HG03378 (cell line): ENCODE measurements at regions not wholly inside any gene's neighbourhood (a gene's known extent, or its start where the extent isn't known, plus 50 kb on each side); places are given as distances from the start of the nearest gene placed in this dataset.

Source experiments
- ATAC-seq: cut with Tn5 transposase; IDR thresholded peaks from one replicate; pipeline ENCODE4 v1.9.1; 2021; ENCODE audit warnings: mild to moderate bottlenecking, moderate library complexity; ENCODE audit not compliant: unreplicated experiment

- no peak for ATAC-seq
Observed at GRCh38 chr20:22652681-22653588, 68.6 kb upstream of the FOXA2 start.

DNA sequence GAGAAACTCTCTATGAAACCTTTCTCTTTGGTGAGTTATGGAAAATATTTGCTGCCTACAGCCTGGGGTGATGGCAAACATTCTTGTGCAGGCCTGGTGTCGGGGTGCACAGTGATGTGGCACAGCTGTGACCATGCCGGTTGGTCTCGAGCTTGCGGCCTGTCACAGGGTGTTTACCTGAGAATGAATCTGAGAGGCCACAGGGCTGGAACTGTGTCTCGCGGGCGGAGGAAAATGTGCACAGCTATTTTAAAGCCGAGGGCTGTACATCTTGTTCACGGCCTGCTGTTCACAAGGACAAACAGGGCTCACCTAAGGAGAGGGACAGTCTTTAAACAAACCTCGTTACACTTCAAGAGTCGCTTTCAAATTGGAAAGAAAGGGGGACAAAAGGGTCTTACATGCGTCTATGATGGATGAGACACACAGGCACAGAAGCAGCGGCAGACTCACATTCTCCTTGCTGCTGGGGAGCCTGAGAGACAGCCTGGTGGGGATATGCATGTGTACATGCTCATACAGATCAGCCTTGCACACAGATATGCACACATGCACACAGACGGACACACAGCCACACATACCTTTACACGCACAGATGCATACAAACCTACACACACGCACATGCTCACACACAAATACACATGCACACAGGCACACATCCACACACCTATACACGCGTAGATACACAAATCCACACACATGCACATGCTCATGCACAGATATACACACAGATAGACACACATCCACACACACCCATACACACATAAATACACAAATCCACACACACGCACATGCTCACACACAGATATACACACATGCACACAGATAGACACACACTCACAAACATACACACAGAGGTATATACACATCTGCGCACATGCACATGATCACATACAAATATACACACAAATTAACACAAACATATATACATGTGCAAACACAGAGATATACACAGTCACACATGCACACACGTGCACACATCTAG, 69.6 kb upstream of the FOXA2 start:
- ATAC-seq: no peak

DNA sequence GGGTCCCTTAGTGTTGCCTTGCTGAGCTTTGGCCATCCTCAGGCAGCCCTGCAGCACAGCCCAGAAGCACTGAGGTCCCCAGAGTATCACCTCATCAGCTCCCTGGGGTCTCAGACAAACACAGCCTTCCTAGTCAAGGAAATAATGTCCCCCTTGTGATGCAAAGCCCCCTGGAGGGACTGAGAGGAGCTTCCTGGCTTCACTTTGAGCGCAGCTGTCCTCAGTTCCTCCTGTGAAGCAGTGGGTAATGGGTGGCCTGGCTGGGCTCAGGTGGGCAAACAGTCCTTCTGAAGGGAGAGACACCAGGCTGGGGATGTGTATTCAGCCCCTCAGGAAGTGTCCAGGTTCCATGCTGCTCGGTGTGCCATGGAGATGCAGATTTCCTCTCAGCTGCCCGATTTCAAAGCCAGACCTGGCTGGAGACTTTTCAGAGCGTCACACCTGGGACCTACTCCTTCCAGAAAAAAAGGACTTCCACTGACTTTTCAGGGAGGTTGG, 79.2 kb upstream of the FOXA2 start:
- ATAC-seq: no peak

DNA sequence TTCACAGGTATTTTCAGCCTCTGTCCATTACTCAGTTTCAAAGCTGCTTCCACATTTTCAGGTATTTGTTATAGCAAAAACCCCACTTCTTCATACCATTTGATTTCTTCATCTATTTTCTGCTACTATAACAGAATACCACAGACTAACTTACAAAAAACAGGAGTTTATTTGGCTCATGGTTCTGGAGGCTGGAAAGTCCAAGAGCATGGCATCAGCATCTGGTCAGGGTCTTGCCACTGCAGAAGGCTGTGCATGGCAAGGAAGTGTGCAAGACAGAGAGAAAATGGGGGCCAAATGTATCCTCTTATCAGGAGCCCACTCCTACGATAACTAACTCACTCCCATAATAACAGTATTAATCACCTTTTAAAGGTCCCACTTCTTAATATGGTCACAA, 82.8 kb upstream of the FOXA2 start:
- no peak for ATAC-seq

- no peak for ATAC-seq
Observed at GRCh38 chr20:22672191-22672590, 87.8 kb upstream of the FOXA2 start.

- no peak for ATAC-seq
Observed at GRCh38 chr20:22673467-22673866, 89.1 kb upstream of the FOXA2 start.

- ATAC-seq: no peak
Observed at GRCh38 chr20:22675341-22675740, 91.0 kb upstream of the FOXA2 start.

DNA sequence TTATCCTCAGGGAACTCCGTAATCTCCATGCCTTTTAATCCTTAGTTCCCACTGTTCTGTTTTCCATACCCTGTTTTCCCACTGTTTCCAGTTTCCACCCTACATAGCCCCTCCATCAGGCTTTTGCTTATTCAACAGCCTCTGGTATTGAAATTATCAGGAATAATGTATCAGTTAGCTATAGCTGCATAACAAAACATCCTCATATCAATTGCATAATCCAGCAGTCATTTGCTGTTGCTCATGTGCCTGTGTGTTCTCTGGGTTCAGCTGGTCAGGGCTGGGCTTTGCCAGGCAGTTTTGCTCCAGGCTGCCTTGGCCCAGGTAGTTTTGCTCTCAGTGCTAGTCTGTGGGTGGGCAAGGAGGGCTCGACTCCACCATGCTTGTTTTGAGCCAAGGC, 94.3 kb upstream of the FOXA2 start:
- no peak for ATAC-seq

GRCh38 chr20:22679197-22679596, 94.8 kb upstream of the FOXA2 start:
- no peak for ATAC-seq

DNA sequence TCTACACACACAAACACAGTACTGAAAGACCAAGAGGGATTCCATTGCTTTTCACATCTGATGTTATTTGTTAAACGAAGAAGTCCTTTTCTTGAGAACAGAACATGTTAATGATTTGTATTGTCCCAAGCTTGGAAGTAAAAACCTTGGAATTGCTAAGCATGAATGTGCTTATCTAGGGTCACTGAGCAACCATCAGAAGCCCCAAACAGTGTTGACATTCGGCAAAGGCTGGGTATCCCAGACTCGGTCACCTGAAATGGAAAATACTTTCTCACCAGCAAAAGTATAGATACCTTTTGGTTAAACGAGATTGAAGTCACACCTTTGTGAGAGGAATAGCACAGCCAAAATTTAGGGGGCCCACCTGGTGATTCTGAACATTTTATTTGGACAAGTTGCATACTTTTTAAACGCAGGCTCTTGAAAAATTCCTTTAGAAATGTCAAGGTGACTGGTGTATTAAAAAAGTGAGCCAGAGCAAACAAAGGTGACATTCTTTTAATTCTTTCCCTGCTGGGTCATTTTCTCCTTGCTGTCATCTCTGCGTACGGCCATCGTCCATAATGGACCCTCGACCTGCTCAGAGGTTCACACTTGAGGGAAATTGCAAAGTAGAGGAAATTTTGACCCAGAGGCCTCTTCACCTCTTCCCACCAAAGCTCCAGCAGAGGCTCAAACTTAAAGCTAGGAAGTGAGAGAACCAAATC, 95.8 kb upstream of the FOXA2 start:
- no peak for ATAC-seq

DNA sequence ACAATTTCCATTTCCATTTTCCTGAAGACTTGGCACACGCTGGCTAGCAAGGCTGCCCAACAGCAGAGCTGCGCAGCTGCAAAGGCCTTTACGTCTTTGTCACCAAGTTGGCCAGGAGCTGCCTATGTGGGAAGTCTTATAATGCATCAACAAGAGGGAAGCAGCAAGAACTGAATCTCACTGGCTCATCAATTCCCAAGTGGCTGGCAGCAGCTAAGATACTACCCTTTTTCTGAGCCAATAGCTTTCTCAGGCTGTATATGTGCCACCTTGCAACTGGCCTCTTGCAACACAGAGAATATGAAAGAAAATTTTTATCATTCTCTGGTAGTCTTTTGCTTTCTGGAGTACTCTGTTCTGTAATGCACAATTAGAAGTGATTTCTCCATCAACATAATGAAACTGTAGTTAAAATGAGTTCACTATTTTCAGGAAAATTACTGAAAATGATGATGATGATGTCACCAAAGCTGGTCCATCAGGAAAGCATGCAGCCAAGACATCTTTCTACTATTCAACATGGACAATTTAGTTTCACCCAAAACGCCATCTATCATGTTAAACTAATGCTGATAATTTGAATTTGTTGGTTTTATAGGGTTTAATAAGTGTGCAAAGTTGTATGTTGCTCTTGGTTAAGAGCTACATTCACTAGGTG, 97.3 kb upstream of the FOXA2 start:
- ATAC-seq: no peak

DNA sequence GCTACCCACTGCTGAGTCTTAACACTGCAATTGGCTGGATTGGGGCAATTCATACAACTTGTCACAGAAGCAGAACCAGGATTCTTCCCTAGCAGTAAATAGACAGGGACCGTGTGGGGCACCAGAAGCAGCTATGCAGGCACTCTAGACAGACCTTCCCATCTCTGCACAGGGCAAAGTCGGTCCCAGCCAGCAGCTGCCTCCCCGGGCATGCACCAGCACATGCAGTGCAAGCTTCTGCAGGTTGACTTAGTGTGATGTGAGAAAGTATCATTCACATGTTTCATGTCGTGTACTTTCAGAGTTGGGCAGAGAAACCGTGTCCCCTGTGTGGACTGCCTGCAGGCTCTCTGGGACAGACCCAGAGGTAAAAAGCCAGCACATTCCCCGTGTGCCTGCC, 98.0 kb upstream of the FOXA2 start:
- ATAC-seq: no peak

DNA sequence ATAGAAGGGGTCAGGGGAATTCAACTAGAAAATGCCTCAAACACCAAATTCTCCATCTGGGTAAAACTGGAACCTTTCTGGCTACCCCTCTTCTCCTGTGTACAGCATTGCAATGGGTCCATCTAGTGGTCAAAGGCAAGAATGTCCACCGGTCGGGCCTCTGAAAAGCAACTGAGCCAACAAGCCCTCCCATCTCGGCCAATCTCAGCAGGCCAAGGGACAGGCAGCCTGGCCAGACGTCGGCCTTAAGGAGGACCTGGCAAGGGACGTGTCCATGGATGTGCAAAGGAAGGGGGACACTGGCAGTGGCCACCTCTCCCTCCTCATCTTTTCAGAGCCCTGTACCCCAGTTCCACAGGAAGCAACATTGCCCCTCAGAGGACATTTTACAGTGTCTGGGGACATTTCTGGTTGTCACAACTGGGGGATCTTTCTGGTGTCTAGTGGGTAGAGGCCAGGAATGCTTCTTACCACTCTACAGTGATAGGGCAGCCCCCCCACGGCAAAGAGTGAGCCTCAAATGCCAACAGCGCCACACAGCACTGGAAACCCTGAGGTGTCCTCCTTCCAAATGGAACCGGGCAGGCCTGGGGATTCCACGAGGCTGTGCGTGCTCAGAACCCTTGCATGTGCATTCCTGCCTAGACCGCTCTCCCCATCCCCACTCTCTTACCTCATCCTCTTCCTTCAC, 99.8 kb upstream of the FOXA2 start:
- ATAC-seq: peak; percentile 79

DNA sequence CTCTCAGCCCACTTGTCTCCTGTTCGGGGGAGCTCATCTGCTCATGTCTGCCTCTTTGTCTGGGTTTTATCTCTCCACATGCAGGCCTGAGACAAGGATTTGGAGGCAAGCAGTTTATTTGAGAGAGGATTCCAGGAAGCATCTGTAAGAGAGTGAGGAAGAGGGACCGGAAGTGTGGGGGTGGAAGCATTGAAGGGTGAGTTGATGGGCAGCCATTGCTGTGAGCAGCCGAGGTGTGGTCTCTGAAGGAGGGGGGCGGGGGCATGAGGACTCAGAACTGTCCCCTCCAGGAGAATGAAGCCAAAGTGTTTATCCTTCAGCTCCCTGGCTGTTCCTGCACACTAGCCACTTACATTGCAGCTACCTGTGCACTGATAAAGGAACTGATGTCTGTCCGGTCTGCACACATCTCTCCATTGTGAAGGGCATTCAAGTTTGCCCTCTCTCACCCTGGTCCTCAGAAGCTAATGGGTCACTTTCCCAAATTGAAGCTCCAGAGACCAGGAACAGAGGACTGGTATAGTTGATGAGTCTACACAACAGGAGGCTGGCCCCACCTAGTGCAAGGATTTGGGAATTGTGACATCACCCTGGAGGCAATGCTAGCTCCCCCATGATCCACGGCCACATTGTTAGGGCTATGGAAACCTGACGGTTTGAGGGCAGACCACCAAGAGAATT, 100.5 kb upstream of the FOXA2 start:
- no peak for ATAC-seq

DNA sequence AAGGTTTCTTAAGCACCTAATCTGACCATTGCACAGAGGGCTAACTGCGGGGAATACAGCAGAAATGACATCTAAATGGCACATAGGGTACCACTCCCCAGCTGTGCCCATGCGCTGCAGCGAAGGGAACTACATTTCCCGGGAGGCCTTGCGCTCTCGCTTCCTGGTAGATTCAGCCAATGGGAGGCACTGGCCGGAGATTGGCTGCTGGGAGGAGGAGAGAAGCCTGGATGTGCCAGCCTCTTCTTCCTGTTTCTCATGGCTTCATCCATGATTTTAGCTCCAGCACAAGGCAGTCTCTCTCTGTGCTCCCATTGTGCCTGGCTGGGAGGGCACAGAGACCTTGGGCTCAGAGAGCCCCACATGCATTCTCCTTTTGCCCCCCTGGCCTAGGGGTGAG, 101.7 kb upstream of the FOXA2 start:
- no peak for ATAC-seq

DNA sequence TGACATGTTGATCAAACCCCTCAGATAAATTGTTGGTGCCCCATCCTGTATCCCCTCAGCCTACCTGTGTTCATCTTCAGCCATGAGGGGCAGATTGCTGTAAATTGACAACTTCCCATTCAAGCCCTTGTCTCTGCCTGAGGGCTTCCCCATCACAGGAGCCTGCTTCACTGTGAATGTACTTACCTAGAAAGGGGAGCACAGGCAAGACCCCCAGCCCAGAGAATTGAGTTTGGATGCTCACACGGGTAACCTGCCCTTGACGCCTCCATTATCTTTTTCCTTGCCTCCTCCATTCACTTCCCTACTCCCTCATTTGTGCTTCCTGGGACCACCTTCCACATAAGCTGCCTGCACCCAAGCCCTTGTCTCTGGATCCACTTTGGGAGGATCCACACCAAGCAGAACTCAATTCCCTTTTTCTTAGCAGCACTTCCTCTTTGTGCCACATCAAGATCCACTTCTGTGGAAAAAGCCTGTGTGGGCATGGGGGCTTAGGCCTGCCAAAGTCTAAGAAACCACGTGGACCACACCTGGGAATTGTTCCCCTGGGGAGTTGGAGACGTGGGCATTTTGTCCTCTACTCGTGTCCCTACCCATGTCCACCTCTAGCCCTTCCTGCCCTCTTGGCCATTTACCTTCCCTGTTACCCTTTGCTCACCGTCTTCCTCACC, 103.4 kb upstream of the FOXA2 start:
- no peak for ATAC-seq

DNA sequence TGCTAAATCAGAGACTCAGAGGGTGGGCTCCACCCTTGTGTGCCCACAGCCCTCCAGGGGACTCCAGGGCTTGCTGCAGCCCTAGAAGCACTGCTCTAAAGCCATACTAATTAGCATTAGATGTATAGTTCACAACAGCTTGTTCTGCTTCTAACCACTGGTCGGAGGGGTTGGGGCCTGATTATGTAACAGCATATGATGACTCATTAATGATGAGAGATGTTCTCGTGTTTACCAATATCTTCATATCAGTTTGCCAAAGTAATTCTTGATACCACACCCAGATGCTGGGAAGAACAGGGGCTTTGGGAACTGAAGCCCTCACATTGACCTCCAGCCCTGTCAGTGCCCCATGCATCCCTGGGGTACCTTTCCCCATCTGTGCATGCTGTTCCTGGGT, 104.1 kb upstream of the FOXA2 start:
- no peak for ATAC-seq

GRCh38 chr20:22689266-22689665, 104.9 kb upstream of the FOXA2 start:
- ATAC-seq: no peak

GRCh38 chr20:22690000-22690399, 105.6 kb upstream of the FOXA2 start:
- ATAC-seq: no peak
